ENCODE measurements at regions not wholly inside any gene's neighbourhood (a gene's known extent, or its start where the extent isn't known, plus 50 kb on each side); places are given as distances from the start of the nearest gene placed in this dataset.

DNA sequence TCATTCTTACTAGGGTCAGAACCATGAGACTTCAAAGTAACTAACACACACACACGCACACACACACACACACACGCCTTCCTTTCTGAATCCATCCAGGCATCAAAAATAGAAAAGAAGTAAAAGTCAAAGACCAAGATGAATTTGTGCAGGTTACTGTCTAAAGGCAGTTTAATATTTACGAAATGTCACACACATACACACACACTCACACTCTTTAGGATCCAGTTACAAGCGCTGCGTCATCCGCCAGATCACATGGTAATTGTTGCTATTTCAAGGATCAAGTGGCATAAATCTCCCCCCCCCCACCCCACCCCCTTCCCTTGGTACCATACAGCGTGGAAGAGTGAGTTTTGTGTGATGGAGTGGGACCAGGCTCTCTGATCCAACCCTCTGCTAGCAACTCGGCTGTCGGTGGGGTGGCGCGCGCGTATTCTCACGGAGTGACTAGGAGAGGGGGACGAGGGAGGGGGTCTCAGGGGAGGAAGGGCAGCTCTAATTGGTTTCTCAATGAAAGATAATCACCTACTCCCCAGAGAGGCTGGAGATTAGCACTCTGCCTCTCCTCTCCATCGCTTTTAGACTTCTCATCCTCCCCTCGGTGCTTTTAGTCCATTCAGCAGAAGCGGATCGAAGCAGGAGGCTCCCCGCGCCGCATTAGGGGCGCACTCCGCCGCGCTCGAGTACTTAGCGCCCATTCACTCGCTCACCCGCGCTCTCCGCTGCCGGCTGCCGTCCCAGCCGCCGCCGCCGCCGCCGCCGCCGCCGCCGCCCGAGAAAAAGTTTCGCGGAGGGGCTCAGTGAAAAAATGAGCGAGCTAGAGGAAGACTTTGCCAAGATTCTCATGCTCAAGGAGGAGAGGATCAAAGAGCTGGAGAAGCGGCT lies 83.5 kb upstream of the PRKG1 start:
- TF ChIP-seq EZH2 (IDR thresholded peaks at IDR 0.05; ENCODE audit: borderline replicate concordance, low read depth, low read length, severe bottlenecking) (no peak), FOS (IDR thresholded peaks at IDR 0.05; ENCODE audit: borderline replicate concordance, insufficient read depth, low read length) (no peak), CTCF (IDR thresholded peaks at IDR 0.05; ENCODE audit: extremely low read depth in 1 of 2, insufficient read depth in 1 of 2, low read depth in 1 of 2, low read length in 2 of 2) (no peak), POLR2A (IDR thresholded peaks at IDR 0.05; ENCODE audit: low read depth, low read length) (no peak), JUN (IDR thresholded peaks at IDR 0.05; ENCODE audit: borderline replicate concordance, insufficient read depth, insufficient read length, low read depth) (no peak)

All from endothelial cell of umbilical vein (primary cell).